HEK293 (cell line): ENCODE measurements at regions not wholly inside any gene's neighbourhood (a gene's known extent, or its start where the extent isn't known, plus 50 kb on each side); places are given as distances from the start of the nearest gene placed in this dataset.

Experiments
- CTCF ChIA-PET: fragments of 350-600 bp; formaldehyde crosslinking; extraction: SDS; loops from one replicate; lab custom pipeline; 2021; ENCODE audit warnings: antibody characterized with exemption; lab: Yijun Ruan, JAX
- POLR2A ChIA-PET: fragments of 300-600 bp; formaldehyde crosslinking; extraction: SDS; loops from one replicate; lab custom pipeline; 2020; ENCODE audit warnings: antibody characterized with exemption, inconsistent platforms; lab: Yijun Ruan, JAX
- H3K27ac ChIP-seq: fragments of 200-500 bp; sonication (Bioruptor generic); 2 replicates; pipeline ENCODE4 v1.5.1; 2014; ENCODE audit warnings: low read depth, low read length, control low read depth, inconsistent platforms; ENCODE audit errors: extremely low read depth
- H3K36me3 ChIP-seq, 2 experiments: fragments of 200-500 bp in 1 of 2; sonication (Bioruptor generic) in 1 of 2; 1 replicate in 1 of 2; 2 replicates in 1 of 2; pipeline ENCODE4 v1.5.1; 2014 to 2017; ENCODE audit warnings: inconsistent platforms in 2 of 2, low read length in 2 of 2; ENCODE audit not compliant: control insufficient read depth in 2 of 2, insufficient read depth in 1 of 2
- H3K4me1 ChIP-seq: fragments of 200-500 bp; sonication (Bioruptor generic); 2 replicates; pipeline ENCODE4 v1.5.1; 2014; ENCODE audit warnings: mild to moderate bottlenecking, low read length, inconsistent platforms; ENCODE audit not compliant: control insufficient read depth, insufficient read depth
- H3K4me3 ChIP-seq: 2 replicates; pipeline ENCODE4 v1.5.1; 2011; ENCODE audit warnings: low read depth, mild to moderate bottlenecking, control low read depth, low read length, moderate library complexity
- H3K9me3 ChIP-seq: fragments of 200-500 bp; sonication (Bioruptor generic); 2 replicates; pipeline ENCODE4 v1.5.1; 2014; ENCODE audit warnings: low read depth, low read length, inconsistent platforms; ENCODE audit not compliant: control insufficient read depth, insufficient read depth
- HOXD13 ChIP-seq: sonication (generic); formaldehyde crosslinking; IDR thresholded peaks from 2 replicates; pipeline ENCODE4 v1.8.0; 2022; ENCODE audit warnings: missing genetic modification reagents, borderline replicate concordance
- KLF16 ChIP-seq: fragments of 450-650 bp; formaldehyde crosslinking; IDR thresholded peaks from 2 replicates; pipeline ENCODE4 v1.5.1; 2017; ENCODE audit warnings: missing biosample characterization, missing genetic modification characterization
- TRIM28 ChIP-seq: IDR thresholded peaks from 2 replicates; pipeline ENCODE4 v1.6.1; 2011; ENCODE audit warnings: low read length, control low read depth, borderline replicate concordance
- YY2 ChIP-seq: fragments of 450-650 bp; formaldehyde crosslinking; IDR thresholded peaks from 2 replicates; pipeline ENCODE4 v1.5.1; 2016; ENCODE audit warnings: missing biosample characterization, missing genetic modification characterization
- ZBTB48 ChIP-seq: fragments of 450-650 bp; formaldehyde crosslinking; IDR thresholded peaks from 2 replicates; pipeline ENCODE4 v1.5.1; 2016; ENCODE audit warnings: missing biosample characterization, missing genetic modification characterization
- ZBTB8A ChIP-seq: fragments of 450-650 bp; formaldehyde crosslinking; IDR thresholded peaks from 2 replicates; pipeline ENCODE4 v1.5.1; 2016; ENCODE audit warnings: missing biosample characterization, missing genetic modification characterization
- ZNF10 ChIP-seq: fragments of 450-650 bp; formaldehyde crosslinking; IDR thresholded peaks from 2 replicates; pipeline ENCODE4 v1.5.1; 2017; ENCODE audit warnings: missing biosample characterization, missing genetic modification characterization
- ZNF140 ChIP-seq: fragments of 450-650 bp; formaldehyde crosslinking; IDR thresholded peaks from 2 replicates; pipeline ENCODE4 v1.5.1; 2016; ENCODE audit warnings: missing biosample characterization, missing genetic modification characterization
- ZNF169 ChIP-seq: fragments of 450-650 bp; formaldehyde crosslinking; IDR thresholded peaks from 2 replicates; pipeline ENCODE4 v1.5.1; 2016; ENCODE audit warnings: missing biosample characterization, missing genetic modification characterization
- ZNF175 ChIP-seq: fragments of 450-650 bp; formaldehyde crosslinking; IDR thresholded peaks from 2 replicates; pipeline ENCODE4 v1.5.1; 2016; ENCODE audit warnings: missing biosample characterization, missing genetic modification characterization
- ZNF19 ChIP-seq: fragments of 450-650 bp; formaldehyde crosslinking; IDR thresholded peaks from 2 replicates; pipeline ENCODE4; 2016; ENCODE audit warnings: missing biosample characterization, missing genetic modification characterization, low read depth
- ZNF202 ChIP-seq: fragments of 450-650 bp; formaldehyde crosslinking; IDR thresholded peaks from 2 replicates; pipeline ENCODE4 v1.5.1; 2016; ENCODE audit warnings: missing biosample characterization, missing genetic modification characterization, borderline replicate concordance
- ZNF211 ChIP-seq: fragments of 450-650 bp; formaldehyde crosslinking; IDR thresholded peaks from 2 replicates; pipeline ENCODE4 v1.5.1; 2016; ENCODE audit warnings: low read depth, missing biosample characterization, missing genetic modification characterization
- ZNF214 ChIP-seq: fragments of 450-650 bp; formaldehyde crosslinking; IDR thresholded peaks from 2 replicates; pipeline ENCODE4 v1.5.1; 2017; ENCODE audit warnings: missing biosample characterization, mild to moderate bottlenecking, missing genetic modification characterization, borderline replicate concordance
- ZNF311 ChIP-seq: fragments of 450-650 bp; formaldehyde crosslinking; IDR thresholded peaks from 2 replicates; pipeline ENCODE4 v1.5.1; 2017; ENCODE audit warnings: missing biosample characterization, missing genetic modification characterization, borderline replicate concordance
- ZNF335 ChIP-seq: fragments of 450-650 bp; formaldehyde crosslinking; conservative IDR thresholded peaks from 2 replicates; pipeline ENCODE4 v1.5.1; 2016; ENCODE audit warnings: missing biosample characterization, missing genetic modification characterization
- ZNF366 ChIP-seq: fragments of 450-650 bp; formaldehyde crosslinking; conservative IDR thresholded peaks from 2 replicates; pipeline ENCODE4 v1.5.1; 2016; ENCODE audit warnings: missing biosample characterization, missing genetic modification characterization
- ZNF404 ChIP-seq: fragments of 450-650 bp; formaldehyde crosslinking; IDR thresholded peaks from 2 replicates; pipeline ENCODE4 v1.5.1; 2017; ENCODE audit warnings: missing biosample characterization, missing genetic modification characterization
- ZNF473 ChIP-seq: fragments of 450-650 bp; formaldehyde crosslinking; IDR thresholded peaks from 2 replicates; pipeline ENCODE4 v1.5.1; 2017; ENCODE audit warnings: missing biosample characterization, missing genetic modification characterization
- ZNF48 ChIP-seq: fragments of 450-650 bp; formaldehyde crosslinking; IDR thresholded peaks from 2 replicates; pipeline ENCODE4 v1.5.1; 2016; ENCODE audit warnings: missing biosample characterization, missing genetic modification characterization
- ZNF544 ChIP-seq: fragments of 450-650 bp; formaldehyde crosslinking; IDR thresholded peaks from 2 replicates; pipeline ENCODE4 v1.5.0; 2017; ENCODE audit warnings: missing biosample characterization, missing genetic modification characterization
- ZNF549 ChIP-seq: fragments of 450-650 bp; IDR thresholded peaks from 2 replicates; pipeline ENCODE4 v1.5.1; 2018; ENCODE audit warnings: missing biosample characterization, missing genetic modification characterization, mild to moderate bottlenecking, inconsistent platforms, moderate library complexity
- ZNF555 ChIP-seq: fragments of 450-650 bp; formaldehyde crosslinking; conservative IDR thresholded peaks from 2 replicates; pipeline ENCODE4 v1.5.1; 2017; ENCODE audit warnings: missing biosample characterization, mild to moderate bottlenecking, missing genetic modification characterization, inconsistent platforms
- ZNF600 ChIP-seq: fragments of 450-650 bp; formaldehyde crosslinking; IDR thresholded peaks from 2 replicates; pipeline ENCODE4 v1.5.1; 2016; ENCODE audit warnings: missing biosample characterization, missing genetic modification characterization
- ZNF621 ChIP-seq: fragments of 450-650 bp; formaldehyde crosslinking; IDR thresholded peaks from 2 replicates; pipeline ENCODE4 v1.5.1; 2017; ENCODE audit warnings: missing biosample characterization, missing genetic modification characterization
- ZNF623 ChIP-seq: fragments of 450-650 bp; formaldehyde crosslinking; IDR thresholded peaks from 2 replicates; pipeline ENCODE4 v1.5.1; 2016; ENCODE audit warnings: missing biosample characterization, missing genetic modification characterization
- ZNF664 ChIP-seq: fragments of 450-650 bp; formaldehyde crosslinking; IDR thresholded peaks from 2 replicates; pipeline ENCODE4 v1.5.1; 2016; ENCODE audit warnings: missing biosample characterization, missing genetic modification characterization
- ZNF670 ChIP-seq: fragments of 450-650 bp; formaldehyde crosslinking; IDR thresholded peaks from 2 replicates; pipeline ENCODE4 v1.5.1; 2016; ENCODE audit warnings: missing biosample characterization, missing genetic modification characterization, low read depth
- ZNF76 ChIP-seq: fragments of 450-650 bp; formaldehyde crosslinking; IDR thresholded peaks from 2 replicates; pipeline ENCODE4; 2016; ENCODE audit warnings: low read depth, missing biosample characterization, missing genetic modification characterization, borderline replicate concordance
- ZNF785 ChIP-seq: fragments of 450-650 bp; formaldehyde crosslinking; IDR thresholded peaks from 2 replicates; pipeline ENCODE4 v1.5.1; 2016; ENCODE audit warnings: missing biosample characterization, missing genetic modification characterization
- ZNF837 ChIP-seq: fragments of 450-650 bp; formaldehyde crosslinking; IDR thresholded peaks from 2 replicates; pipeline ENCODE4 v1.5.1; 2016; ENCODE audit warnings: missing biosample characterization, missing genetic modification characterization
- TF ChIP-seq, protein P1 (sequence below): fragments of 450-650 bp; formaldehyde crosslinking; IDR thresholded peaks from 2 replicates; pipeline ENCODE4 v1.5.1; 2017; ENCODE audit warnings: missing biosample characterization, missing genetic modification characterization
- TF ChIP-seq, protein P2 (sequence below): fragments of 450-650 bp; formaldehyde crosslinking; IDR thresholded peaks from 2 replicates; pipeline ENCODE4 v1.5.1; 2017; ENCODE audit warnings: missing biosample characterization, missing genetic modification characterization

DNA sequence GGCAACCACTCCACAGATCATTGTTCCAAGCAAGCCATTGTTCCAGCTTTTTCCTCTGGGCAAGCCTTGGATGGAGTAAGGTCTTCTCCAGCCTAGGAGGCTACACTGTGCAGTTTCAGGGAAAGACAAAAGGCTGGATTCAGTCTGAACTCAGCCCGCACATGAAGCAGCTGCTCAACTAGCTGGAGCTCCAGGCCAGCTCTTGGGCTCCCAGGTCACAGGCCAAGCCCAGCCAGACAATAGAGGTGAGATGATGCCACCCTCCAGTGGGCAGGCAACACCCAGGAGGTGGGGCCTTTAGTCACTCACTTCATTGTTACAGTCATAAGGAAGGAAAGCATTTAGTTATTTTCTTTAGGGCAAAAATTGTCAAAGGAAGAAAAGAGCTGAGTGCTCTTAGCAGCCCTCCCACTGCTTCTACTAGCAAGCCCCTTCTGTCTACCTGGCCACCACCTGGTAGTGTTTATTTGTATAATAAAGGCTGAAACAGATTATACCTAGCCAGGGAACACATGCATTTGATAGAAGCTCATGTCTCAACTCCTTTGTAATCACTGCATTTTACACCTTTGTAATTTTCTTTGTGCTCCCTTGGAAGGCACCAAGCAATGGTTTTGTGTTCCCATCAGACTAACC is 253.4 kb downstream of the WDR11 start:
- POLR2A ChIA-PET: no interaction called here
- H3K27ac ChIP-seq: no peak overlapping the region
- no peaks in the 10 kb centered on the region for H3K9me3 ChIP-seq
- no peak for TF ChIP-seq ZNF473 (tag by site-specific recombination)
- TF ChIP-seq ZNF621: no peak
- no peak for TF ChIP-seq KLF16 (tag by site-specific recombination)
- no peak for TF ChIP-seq ZNF19 (tag by site-specific recombination)
- no peak for TF ChIP-seq ZNF785 (tag by site-specific recombination)
- TF ChIP-seq HOXD13 (CRISPR knock-in tag): no peak
- TF ChIP-seq ZNF366 (tag by site-specific recombination): no peak
- TF ChIP-seq ZNF169 (tag by site-specific recombination): no peak
- TF ChIP-seq, protein P1, sequence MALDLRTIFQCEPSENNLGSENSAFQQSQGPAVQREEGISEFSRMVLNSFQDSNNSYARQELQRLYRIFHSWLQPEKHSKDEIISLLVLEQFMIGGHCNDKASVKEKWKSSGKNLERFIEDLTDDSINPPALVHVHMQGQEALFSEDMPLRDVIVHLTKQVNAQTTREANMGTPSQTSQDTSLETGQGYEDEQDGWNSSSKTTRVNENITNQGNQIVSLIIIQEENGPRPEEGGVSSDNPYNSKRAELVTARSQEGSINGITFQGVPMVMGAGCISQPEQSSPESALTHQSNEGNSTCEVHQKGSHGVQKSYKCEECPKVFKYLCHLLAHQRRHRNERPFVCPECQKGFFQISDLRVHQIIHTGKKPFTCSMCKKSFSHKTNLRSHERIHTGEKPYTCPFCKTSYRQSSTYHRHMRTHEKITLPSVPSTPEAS: no peak
- TF ChIP-seq ZNF549: no peak
- TF ChIP-seq YY2 (tag by site-specific recombination): no peak
- TF ChIP-seq TRIM28: no peak
- TF ChIP-seq ZBTB48 (tag by site-specific recombination): no peak
- TF ChIP-seq ZNF664: no peak
- no peak for TF ChIP-seq ZNF140 (tag by site-specific recombination)
- no peaks in the 10 kb centered on the region for H3K36me3 ChIP-seq
- no peak overlapping the region for H3K4me3 ChIP-seq
- CTCF ChIA-PET: interaction anchor here (1.1 kb wide), 1 partner anchor 536 kb away, joined by 3 read pairs; no protein-coding TSS in a partner anchor
- no peaks in the 10 kb centered on the region for H3K4me1 ChIP-seq

DNA sequence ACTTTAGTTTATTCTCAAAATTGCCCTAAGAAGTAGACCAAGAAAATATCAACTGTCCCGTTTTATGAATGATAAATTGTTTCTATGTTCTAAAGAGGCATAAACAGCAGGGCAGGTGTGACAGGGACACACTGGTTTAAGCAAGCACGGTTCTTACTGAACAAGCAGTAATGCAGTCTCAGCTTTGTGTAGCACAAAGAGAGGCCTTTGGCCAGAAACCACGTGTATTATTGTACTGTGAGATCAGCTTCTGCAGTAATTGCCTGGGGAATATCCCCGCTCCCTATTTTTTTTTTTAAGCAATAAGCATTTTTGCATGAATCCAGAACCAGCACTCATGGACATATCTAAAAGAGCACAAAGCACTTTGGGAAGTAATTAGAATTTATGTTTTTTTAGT is 255.4 kb downstream of the WDR11 start:
- Histone ChIP-seq H3K9me3 (no peaks in the 10 kb centered on the region), H3K4me1 (no peaks in the 10 kb centered on the region), H3K36me3 (no peaks in the 10 kb centered on the region), H3K4me3 (no peak overlapping the region), H3K27ac (no peak overlapping the region)
- ChIA-PET CTCF (interaction anchor here (0.7 kb wide), 1 partner anchor 377 kb away, joined by 3 read pairs; no protein-coding TSS in a partner anchor), POLR2A (no interaction called here)
- TF ChIP-seq ZNF48 (no peak), TRIM28 (no peak), ZNF311 (tag by site-specific recombination) (no peak), ZNF175 (tag by site-specific recombination) (no peak), ZNF544 (tag by site-specific recombination) (no peak), ZNF214 (tag by site-specific recombination) (no peak), ZBTB8A (tag by site-specific recombination) (no peak), ZNF202 (tag by site-specific recombination) (no peak), ZNF600 (no peak), ZNF555 (no peak), ZNF670 (tag by site-specific recombination) (no peak), ZNF10 (tag by site-specific recombination) (no peak), ZNF837 (tag by site-specific recombination) (no peak), ZNF623 (tag by site-specific recombination) (no peak), ZNF335 (tag by site-specific recombination) (no peak), ZNF211 (no peak), ZNF76 (tag by site-specific recombination) (no peak), ZNF404 (tag by site-specific recombination) (no peak)
- TF ChIP-seq, protein P2, sequence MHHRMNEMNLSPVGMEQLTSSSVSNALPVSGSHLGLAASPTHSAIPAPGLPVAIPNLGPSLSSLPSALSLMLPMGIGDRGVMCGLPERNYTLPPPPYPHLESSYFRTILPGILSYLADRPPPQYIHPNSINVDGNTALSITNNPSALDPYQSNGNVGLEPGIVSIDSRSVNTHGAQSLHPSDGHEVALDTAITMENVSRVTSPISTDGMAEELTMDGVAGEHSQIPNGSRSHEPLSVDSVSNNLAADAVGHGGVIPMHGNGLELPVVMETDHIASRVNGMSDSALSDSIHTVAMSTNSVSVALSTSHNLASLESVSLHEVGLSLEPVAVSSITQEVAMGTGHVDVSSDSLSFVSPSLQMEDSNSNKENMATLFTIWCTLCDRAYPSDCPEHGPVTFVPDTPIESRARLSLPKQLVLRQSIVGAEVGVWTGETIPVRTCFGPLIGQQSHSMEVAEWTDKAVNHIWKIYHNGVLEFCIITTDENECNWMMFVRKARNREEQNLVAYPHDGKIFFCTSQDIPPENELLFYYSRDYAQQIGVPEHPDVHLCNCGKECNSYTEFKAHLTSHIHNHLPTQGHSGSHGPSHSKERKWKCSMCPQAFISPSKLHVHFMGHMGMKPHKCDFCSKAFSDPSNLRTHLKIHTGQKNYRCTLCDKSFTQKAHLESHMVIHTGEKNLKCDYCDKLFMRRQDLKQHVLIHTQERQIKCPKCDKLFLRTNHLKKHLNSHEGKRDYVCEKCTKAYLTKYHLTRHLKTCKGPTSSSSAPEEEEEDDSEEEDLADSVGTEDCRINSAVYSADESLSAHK (tag by site-specific recombination): no peak
